GM23338 (cell line): ENCODE measurements at regions not wholly inside any gene's neighbourhood (a gene's known extent, or its start where the extent isn't known, plus 50 kb on each side); places are given as distances from the start of the nearest gene placed in this dataset.

Experiments used
- ATAC-seq: fragments of 200-7000 bp; cut with Tn5 transposase; 3 replicates; pipeline ENCODE4 v1.9.1; 2020
- DNase-seq: peaks from one replicate; pipeline ENCODE4 v3.0.0-alpha.2; 2015; ENCODE audit warnings: low spot score
- H2AFZ ChIP-seq: fragments of 200-600 bp; sonication (generic); 2 replicates; pipeline ENCODE4 v1.8.0; 2016; ENCODE audit warnings: antibody characterized with exemption, mild to moderate bottlenecking, moderate library complexity
- H3F3A ChIP-seq: fragments of 200-600 bp; sonication (generic); replicated peaks from 2 replicates; pipeline ENCODE4 v1.8.0; 2017; ENCODE audit warnings: antibody characterized with exemption, mixed run types, low read depth
- H3K27ac ChIP-seq: fragments of 200-600 bp; sonication (generic); 2 replicates; pipeline ENCODE4 v1.6.1; 2016; ENCODE audit warnings: low read depth
- H3K27me3 ChIP-seq: fragments of 200-600 bp; sonication (generic); 2 replicates; pipeline ENCODE4 v1.8.0; 2016; ENCODE audit warnings: mild to moderate bottlenecking, mixed run types, moderate library complexity; ENCODE audit not compliant: insufficient read depth
- H3K36me3 ChIP-seq: fragments of 200-600 bp; sonication (generic); 2 replicates; pipeline ENCODE4 v1.8.0; 2016; ENCODE audit warnings: mild to moderate bottlenecking; ENCODE audit not compliant: insufficient read depth
- H3K4me1 ChIP-seq: fragments of 200-600 bp; sonication (generic); 2 replicates; pipeline ENCODE4 v1.8.0; 2016; ENCODE audit warnings: mild to moderate bottlenecking, moderate library complexity; ENCODE audit not compliant: insufficient read depth
- H3K4me2 ChIP-seq: fragments of 200-600 bp; sonication (generic); 2 replicates; pipeline ENCODE4 v1.7.1; 2017; ENCODE audit warnings: mixed run types
- H3K4me3 ChIP-seq: fragments of 200-600 bp; sonication (generic); 2 replicates; pipeline ENCODE4 v1.6.1; 2016; ENCODE audit warnings: mixed run types
- H3K79me2 ChIP-seq: fragments of 200-600 bp; sonication (generic); replicated peaks from 2 replicates; pipeline ENCODE4 v1.8.0; 2017; ENCODE audit warnings: mild to moderate bottlenecking; ENCODE audit not compliant: insufficient read depth
- H3K9me2 ChIP-seq: fragments of 200-600 bp; sonication (generic); 2 replicates; pipeline ENCODE4 v1.8.0; 2017; ENCODE audit not compliant: insufficient read depth
- H4K20me1 ChIP-seq: fragments of 200-600 bp; sonication (generic); replicated peaks from 2 replicates; pipeline ENCODE4 v1.8.0; 2017; ENCODE audit warnings: mild to moderate bottlenecking; ENCODE audit not compliant: insufficient read depth
- H3K27ac Mint-ChIP-seq: 2 replicates; pipeline ENCODE4 v1.8.0; 2020; ENCODE audit warnings: inconsistent platforms, mild to moderate bottlenecking, moderate library complexity, mixed read lengths
- H3K27me3 Mint-ChIP-seq: 3 replicates; pipeline ENCODE4 v1.8.0; 2022; ENCODE audit warnings: low read depth, mild to moderate bottlenecking, moderate library complexity, mixed read lengths, inconsistent platforms; ENCODE audit not compliant: insufficient read depth, poor library complexity
- H3K36me3 Mint-ChIP-seq: 3 replicates; pipeline ENCODE4 v1.8.0; 2021; ENCODE audit warnings: low read depth, mild to moderate bottlenecking, inconsistent platforms, moderate library complexity, mixed read lengths
- H3K4me1 Mint-ChIP-seq: 3 replicates; pipeline ENCODE4 v1.8.0; 2020; ENCODE audit warnings: mild to moderate bottlenecking, inconsistent platforms, mixed read lengths
- H3K4me3 Mint-ChIP-seq: 3 replicates; pipeline ENCODE4 v1.8.0; 2021; ENCODE audit warnings: moderate library complexity, mild to moderate bottlenecking, inconsistent platforms, mixed read lengths
- H3K9me3 Mint-ChIP-seq: 3 replicates; pipeline ENCODE4 v1.8.0; 2020; ENCODE audit warnings: moderate library complexity, mild to moderate bottlenecking, inconsistent platforms, mixed read lengths
- CREB1 ChIP-seq: fragments of 250-450 bp; sonication (Bioruptor Pico); IDR thresholded peaks from 2 replicates; pipeline ENCODE4 v1.5.0; 2020; ENCODE audit warnings: low read depth, mild to moderate bottlenecking, moderate library complexity
- CTCF ChIP-seq, 2 experiments: fragments of 200-600 bp in 1 of 2; sonication (generic) in 1 of 2; conservative IDR thresholded peaks; 2 replicates each; pipeline versions ENCODE4 v1.5.1 to v1.6.1; 2016 to 2017; ENCODE audit warnings: antibody characterized with exemption in 2 of 2, low read depth in 2 of 2, mild to moderate bottlenecking in 2 of 2, moderate library complexity in 1 of 2
- ETS1 ChIP-seq: IDR thresholded peaks from 2 replicates; pipeline ENCODE4 v1.6.1; 2016; ENCODE audit warnings: antibody characterized with exemption
- EZH2 ChIP-seq: fragments of 200-600 bp; sonication (generic); IDR thresholded peaks from one replicate; pipeline ENCODE4 v1.8.0; 2017; ENCODE audit warnings: antibody characterized with exemption, mild to moderate bottlenecking, low read depth; ENCODE audit not compliant: unreplicated experiment
- EZH2phosphoT487 ChIP-seq: fragments of 200-600 bp; sonication (generic); IDR thresholded peaks from one replicate; pipeline ENCODE4 v1.8.1; 2018; ENCODE audit warnings: antibody characterized with exemption; ENCODE audit not compliant: unreplicated experiment
- JUNB ChIP-seq: IDR thresholded peaks from one replicate; pipeline ENCODE4 v1.6.1; 2016; ENCODE audit warnings: antibody characterized with exemption; ENCODE audit not compliant: unreplicated experiment
- NANOG ChIP-seq: IDR thresholded peaks from 2 replicates; pipeline ENCODE4 v1.6.1; 2016; ENCODE audit warnings: antibody characterized with exemption, borderline replicate concordance
- POLR2AphosphoS5 ChIP-seq: IDR thresholded peaks from 2 replicates; pipeline ENCODE4 v1.6.1; 2016; ENCODE audit warnings: antibody characterized with exemption, low read depth
- REST ChIP-seq: IDR thresholded peaks from one replicate; pipeline ENCODE4 v1.6.1; 2018; ENCODE audit warnings: antibody characterized with exemption; ENCODE audit not compliant: unreplicated experiment
- STAT1 ChIP-seq: IDR thresholded peaks from one replicate; pipeline ENCODE4 v1.6.1; 2016; ENCODE audit warnings: antibody characterized with exemption; ENCODE audit not compliant: unreplicated experiment
- ZNF114 ChIP-seq: fragments of 250-450 bp; sonication (Bioruptor Pico); IDR thresholded peaks from 2 replicates; pipeline ENCODE4 v1.5.0; 2020; ENCODE audit warnings: mild to moderate bottlenecking, moderate library complexity
- ZNF331 ChIP-seq: fragments of 250-450 bp; sonication (Bioruptor Pico); IDR thresholded peaks from 2 replicates; pipeline ENCODE4 v1.5.0; 2020; ENCODE audit warnings: low read depth, mild to moderate bottlenecking, moderate library complexity
- ZNF462 ChIP-seq: fragments of 250-450 bp; sonication (Bioruptor Pico); IDR thresholded peaks from 2 replicates; pipeline ENCODE4 v1.5.0; 2020; ENCODE audit warnings: mild to moderate bottlenecking, moderate library complexity

GRCh38 chr12:31872831-31873604, 86.2 kb upstream of the RESF1 start:
- peaks cover 15% of the 10 kb centered on the region for H3K4me1 Mint-ChIP-seq
- TF ChIP-seq JUNB: no peak
- no peak for TF ChIP-seq REST
- TF ChIP-seq ZNF462 (CRISPR knock-in tag): no peak
- TF ChIP-seq CTCF (conservative IDR thresholded peaks at IDR 0.05; ENCODE audit: low read depth in 2 of 2): no peak
- no peak for TF ChIP-seq STAT1
- no peak for TF ChIP-seq ZNF331 (CRISPR knock-in tag)
- no peak for TF ChIP-seq CREB1 (CRISPR knock-in tag)
- TF ChIP-seq NANOG: no peak
- no peak for TF ChIP-seq POLR2AphosphoS5
- TF ChIP-seq ETS1: no peak
- TF ChIP-seq EZH2phosphoT487: no peak
- TF ChIP-seq EZH2: no peak
- no peak for TF ChIP-seq ZNF114 (CRISPR knock-in tag)
- H3K4me2 ChIP-seq: no peak overlapping the region

More at GRCh38 chr12:31872831-31873604, 86.2 kb upstream of the RESF1 start:
- Mint-ChIP-seq H3K9me3 (peaks cover 33% of the 10 kb centered on the region), H3K36me3 (peaks cover 29% of the 10 kb centered on the region), H3K4me3 (no peak overlapping the region), H3K27me3 (peaks cover 20% of the 10 kb centered on the region), H3K27ac (no peak overlapping the region)
- Histone ChIP-seq H4K20me1 (no peaks in the 10 kb centered on the region), H3K36me3 (no peaks in the 10 kb centered on the region; the same call in 1 of the 2 replicates), H3K9me2 (no peaks in the 10 kb centered on the region), H3K27ac (no peak overlapping the region), H3F3A (0 out of 2 replicates have a peak, but pooled peaks cover 5% of the 10 kb centered on the region), H3K27me3 (no peaks in the 10 kb centered on the region), H3K4me3 (no peak overlapping the region), H3K79me2 (no peaks in the 10 kb centered on the region), H3K4me1 (peaks cover 27% of the 10 kb centered on the region), H2AFZ (peak overlapping the region; percentile 18; the same call in 1 of the 2 replicates)
- no peak for DNase-seq
- no peak for ATAC-seq
